ENCODE measurements at regions not wholly inside any gene's neighbourhood (a gene's known extent, or its start where the extent isn't known, plus 50 kb on each side); places are given as distances from the start of the nearest gene placed in this dataset.
A peak's percentile ranks its signal among the peaks of the same experiment; 100 is the strongest.

DNA sequence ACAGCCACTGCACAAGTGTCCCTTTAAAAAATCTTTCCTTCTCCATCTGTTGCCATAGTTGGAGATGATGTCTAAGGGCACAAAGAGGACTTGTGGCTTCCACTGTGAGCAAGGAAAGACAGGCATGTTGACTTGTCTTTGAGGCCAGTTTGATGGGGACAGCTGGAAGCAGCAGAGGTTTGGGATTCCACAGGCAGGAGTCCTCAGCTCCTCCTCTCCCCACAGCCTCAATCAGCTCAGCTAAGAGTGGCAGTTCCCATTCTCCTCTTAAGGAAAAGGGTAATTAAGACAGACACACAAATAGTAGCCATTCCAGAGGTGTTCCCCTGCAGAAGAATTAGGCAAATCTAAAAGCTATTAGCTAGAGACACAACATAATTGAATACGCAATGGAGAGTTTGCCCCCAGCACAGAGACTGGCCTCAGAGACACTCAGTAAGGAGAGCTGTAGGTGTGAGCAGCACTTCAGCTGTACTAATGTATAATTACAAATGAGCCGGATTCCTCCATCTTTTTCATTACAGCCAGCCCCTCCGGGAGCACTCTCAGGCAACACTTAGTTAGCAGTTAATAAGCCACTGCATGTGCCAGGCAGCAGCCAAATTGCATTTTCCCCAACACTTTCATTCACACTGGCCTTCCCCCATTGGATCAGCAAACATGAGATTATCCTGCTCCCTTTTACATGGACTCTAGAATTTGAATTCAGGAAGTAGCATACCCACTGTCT, 434.0 kb downstream of the FOXO1 start:
- H3K27ac ChIP-seq (ENCODE audit: low read depth in 2 of 2, low read length in 2 of 2): no peak overlapping the region
- no peak overlapping the region for H3K4me3 ChIP-seq (ENCODE audit: low read length in 3 of 3)
- TF ChIP-seq, protein P1, sequence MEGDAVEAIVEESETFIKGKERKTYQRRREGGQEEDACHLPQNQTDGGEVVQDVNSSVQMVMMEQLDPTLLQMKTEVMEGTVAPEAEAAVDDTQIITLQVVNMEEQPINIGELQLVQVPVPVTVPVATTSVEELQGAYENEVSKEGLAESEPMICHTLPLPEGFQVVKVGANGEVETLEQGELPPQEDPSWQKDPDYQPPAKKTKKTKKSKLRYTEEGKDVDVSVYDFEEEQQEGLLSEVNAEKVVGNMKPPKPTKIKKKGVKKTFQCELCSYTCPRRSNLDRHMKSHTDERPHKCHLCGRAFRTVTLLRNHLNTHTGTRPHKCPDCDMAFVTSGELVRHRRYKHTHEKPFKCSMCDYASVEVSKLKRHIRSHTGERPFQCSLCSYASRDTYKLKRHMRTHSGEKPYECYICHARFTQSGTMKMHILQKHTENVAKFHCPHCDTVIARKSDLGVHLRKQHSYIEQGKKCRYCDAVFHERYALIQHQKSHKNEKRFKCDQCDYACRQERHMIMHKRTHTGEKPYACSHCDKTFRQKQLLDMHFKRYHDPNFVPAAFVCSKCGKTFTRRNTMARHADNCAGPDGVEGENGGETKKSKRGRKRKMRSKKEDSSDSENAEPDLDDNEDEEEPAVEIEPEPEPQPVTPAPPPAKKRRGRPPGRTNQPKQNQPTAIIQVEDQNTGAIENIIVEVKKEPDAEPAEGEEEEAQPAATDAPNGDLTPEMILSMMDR (IDR thresholded peaks at IDR 0.05; ENCODE audit: borderline replicate concordance, extremely low read depth, insufficient read depth): no peak
- H3K36me3 ChIP-seq (ENCODE audit: control insufficient read depth in 2 of 3, insufficient read depth in 3 of 3, low read length in 3 of 3): no peaks in the 10 kb centered on the region
- no peaks in the 10 kb centered on the region for H3K9me3 ChIP-seq (ENCODE audit: control insufficient read depth in 2 of 3, insufficient read depth in 1 of 3, low read length in 3 of 3)
- intact Hi-C loops (cut with DNase I): no loop called here
- no peak overlapping the region for H3K9ac ChIP-seq (ENCODE audit: low read length in 3 of 3)
- peaks cover 0 to 3% (median 0%) of the 10 kb centered on the region in 3 donors for H3K4me1 ChIP-seq (ENCODE audit: control insufficient read depth in 2 of 3, insufficient read depth in 2 of 3, low read depth in 1 of 3, low read length in 3 of 3)
- DNase-seq: no peak
- no peaks in the 10 kb centered on the region for H3K27me3 ChIP-seq (ENCODE audit: control insufficient read depth, insufficient read depth, low read length)
- FAIRE-seq: no peak

DNA sequence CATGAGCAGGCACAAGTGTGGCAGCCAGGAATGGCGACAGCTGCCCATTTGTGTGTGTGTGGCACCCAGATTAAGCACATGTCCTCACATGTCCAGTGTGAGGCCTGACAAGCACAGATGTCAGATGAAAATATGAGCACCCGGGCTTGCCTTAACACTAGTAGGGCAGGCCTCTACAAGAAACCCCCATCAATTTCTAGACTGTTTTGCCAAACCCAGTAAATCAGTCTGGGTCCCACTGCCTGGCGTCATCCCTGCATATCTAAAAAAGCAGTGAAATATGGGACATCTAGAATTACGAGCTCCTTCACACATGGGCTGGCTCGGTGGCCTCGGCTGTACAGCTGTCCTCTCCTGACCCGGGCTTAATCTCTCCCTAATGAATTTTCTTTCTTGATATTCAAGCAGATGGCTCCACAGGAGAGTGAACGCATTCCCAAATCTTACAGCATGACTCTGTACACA, 432.7 kb downstream of the FOXO1 start:
- H3K4me1 ChIP-seq (ENCODE audit: control insufficient read depth in 2 of 3, insufficient read depth in 2 of 3, low read depth in 1 of 3, low read length in 3 of 3): peaks cover 0 to 3% (median 0%) of the 10 kb centered on the region in 3 donors
- H3K27me3 ChIP-seq (ENCODE audit: control insufficient read depth, insufficient read depth, low read length): no peaks in the 10 kb centered on the region
- H3K27ac ChIP-seq (ENCODE audit: low read depth in 2 of 2, low read length in 2 of 2): no peak overlapping the region
- no peaks in the 10 kb centered on the region for H3K36me3 ChIP-seq (ENCODE audit: control insufficient read depth in 2 of 3, insufficient read depth in 3 of 3, low read length in 3 of 3)
- H3K9ac ChIP-seq (ENCODE audit: low read length in 3 of 3): no peak overlapping the region
- no peaks in the 10 kb centered on the region for H3K9me3 ChIP-seq (ENCODE audit: control insufficient read depth in 2 of 3, insufficient read depth in 1 of 3, low read length in 3 of 3)
- no peak overlapping the region for H3K4me3 ChIP-seq (ENCODE audit: low read length in 3 of 3)
- DNase-seq (peak; percentile 53 to 85 (median 82)), FAIRE-seq (no peak)
- intact Hi-C loops (cut with DNase I): no loop called here
- TF ChIP-seq, protein P1 (IDR thresholded peaks at IDR 0.05; ENCODE audit: borderline replicate concordance, extremely low read depth, insufficient read depth): no peak

DNA sequence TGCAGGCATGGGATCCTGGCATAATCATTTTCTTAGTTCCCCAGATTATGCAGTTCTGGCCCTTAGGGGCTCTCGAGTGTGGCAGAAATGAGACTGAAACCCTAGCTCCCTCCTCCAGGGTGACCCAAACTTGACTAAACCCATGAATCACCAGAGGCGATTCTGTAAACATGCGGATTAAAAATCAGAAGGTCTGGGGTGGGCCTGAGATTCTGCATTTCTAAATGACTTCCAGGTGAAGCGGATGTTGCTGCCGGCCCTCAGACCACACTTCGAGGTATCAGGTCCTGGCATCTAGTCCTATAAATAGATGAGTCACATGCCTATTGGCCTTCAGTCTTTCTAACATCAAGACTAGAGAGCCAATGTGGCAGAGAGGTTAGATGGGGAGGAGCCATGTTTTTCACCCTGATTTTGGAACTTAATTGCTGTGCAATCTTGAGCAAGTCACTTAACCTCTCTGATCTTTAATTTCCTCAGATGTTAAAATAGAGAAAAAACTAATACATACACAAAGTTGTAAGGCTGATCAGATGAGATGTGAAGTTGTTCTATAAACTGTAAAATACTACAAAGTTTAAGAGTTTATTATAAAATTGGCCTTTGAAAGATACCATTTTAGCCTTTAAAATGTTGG, 431.2 kb downstream of the FOXO1 start:
- H3K9me3 ChIP-seq (ENCODE audit: control insufficient read depth in 2 of 3, insufficient read depth in 1 of 3, low read length in 3 of 3): no peaks in the 10 kb centered on the region
- H3K4me1 ChIP-seq (ENCODE audit: control insufficient read depth in 2 of 3, insufficient read depth in 2 of 3, low read depth in 1 of 3, low read length in 3 of 3): peaks cover 0 to 3% (median 0%) of the 10 kb centered on the region in 3 donors
- FAIRE-seq: no peak
- no peaks in the 10 kb centered on the region for H3K36me3 ChIP-seq (ENCODE audit: control insufficient read depth in 2 of 3, insufficient read depth in 3 of 3, low read length in 3 of 3)
- H3K27me3 ChIP-seq (ENCODE audit: control insufficient read depth, insufficient read depth, low read length): no peaks in the 10 kb centered on the region
- no peak overlapping the region for H3K27ac ChIP-seq (ENCODE audit: low read depth in 2 of 2, low read length in 2 of 2)
- H3K4me3 ChIP-seq (ENCODE audit: low read length in 3 of 3): no peak overlapping the region
- intact Hi-C loops (cut with DNase I): no loop called here
- DNase-seq: no peak
- no peak overlapping the region for H3K9ac ChIP-seq (ENCODE audit: low read length in 3 of 3)
- TF ChIP-seq, protein P1 (IDR thresholded peaks at IDR 0.05; ENCODE audit: borderline replicate concordance, extremely low read depth, insufficient read depth): no peak
